Gastrocnemius medialis (tissue), 4 donors: ENCODE measurements at regions not wholly inside any gene's neighbourhood (a gene's known extent, or its start where the extent isn't known, plus 50 kb on each side); places are given as distances from the start of the nearest gene placed in this dataset.

Experiments
- ATAC-seq, 2 donors: fragments of 150-250 bp; one replicate each; pipeline ENCODE4 v1.9.1; 2016
- DNase-seq, 2 donors: peaks; one replicate each; pipeline ENCODE4 v3.0.0-alpha.2; 2019
- H3K27ac ChIP-seq, 4 donors: fragments of 200-600 bp; sonication (generic); 1 replicate in 1 of 4; 2 replicates in 3 of 4; pipeline ENCODE4 v1.5.1; 2016 to 2018; ENCODE audit warnings: mild to moderate bottlenecking in 2 of 4, moderate library complexity in 1 of 4
- H3K27me3 ChIP-seq, 3 donors: fragments of 200-600 bp; sonication (generic) in 2 of 3; 1 replicate in 1 of 3; 2 replicates in 2 of 3; pipeline versions ENCODE4 v1.5.1 to v1.6.0; 2016 to 2019; ENCODE audit warnings: mild to moderate bottlenecking in 1 of 3, moderate library complexity in 1 of 3
- H3K36me3 ChIP-seq, 2 donors: fragments of 200-600 bp; sonication (generic) in 1 of 2; one replicate each; pipeline ENCODE4 v1.5.1; 2017 to 2018
- H3K4me1 ChIP-seq, 2 donors: fragments of 200-600 bp; sonication (generic) in 1 of 2; one replicate each; pipeline ENCODE4 v1.5.1; 2016 to 2017; ENCODE audit warnings: mild to moderate bottlenecking in 2 of 2
- H3K4me3 ChIP-seq, 4 donors: fragments of 200-600 bp; sonication (generic) in 3 of 4; 1 replicate in 1 of 4; 2 replicates in 3 of 4; pipeline ENCODE4 v1.5.1; 2016 to 2019; ENCODE audit warnings: mild to moderate bottlenecking in 2 of 4
- H3K9me3 ChIP-seq, 3 donors: fragments of 200-600 bp; sonication (generic) in 2 of 3; 1 replicate in 1 of 3; 2 replicates in 2 of 3; pipeline ENCODE4 v1.5.1; 2016 to 2019
- CTCF ChIP-seq, 5 experiments: fragments of 450-650 bp in 3 of 5; fragments of 200-600 bp in 2 of 5; sonication (generic) in 2 of 5; IDR thresholded peaks in 4 of 5; conservative IDR thresholded peaks in 1 of 5; 1 replicate in 4 of 5; 2 replicates in 1 of 5; pipeline ENCODE4 v1.5.1; 2016 to 2019; ENCODE audit warnings: antibody characterized with exemption in 5 of 5, mild to moderate bottlenecking in 3 of 5, moderate library complexity in 3 of 5
- POLR2A ChIP-seq, 2 donors: fragments of 450-650 bp; IDR thresholded peaks; one replicate each; pipeline ENCODE4 v1.6.1; 2017; ENCODE audit warnings: antibody characterized with exemption in 2 of 2, mild to moderate bottlenecking in 2 of 2, moderate library complexity in 2 of 2
- in situ Hi-C, 4 donors: fragments of 200-750 bp; cut with MboI; loops; one replicate each; pipeline versions ENCODE4 v1.15.0 to v1.8.0; 2017; ENCODE audit warnings: low sequenced_read_pairs in 4 of 4
- intact Hi-C: fragments of 100-400 bp; cut with DNase I; formaldehyde crosslinking; loops from one replicate; pipeline ENCODE4 v1.15.1; 2023; ENCODE audit warnings: low total_unique reads

- intact Hi-C loops (loop anchor here (5.0 kb wide), 3 partner anchors 431 to 1226 kb away; partner anchors contain the start of gene BTG1), in situ Hi-C loops (loop anchor here (10.0 to 25.0 kb wide), 4 partner anchors 781 to 1256 kb away; no protein-coding TSS in a partner anchor)
- peaks cover 4 to 6% of the 10 kb centered on the region in 2 donors for H3K4me1 ChIP-seq
- no peaks in the 10 kb centered on the region for H3K27me3 ChIP-seq
- no peak for TF ChIP-seq CTCF (IDR thresholded peaks at IDR 0.05 in 4 of 5, conservative IDR thresholded peaks at IDR 0.05 in 1 of 5)
- TF ChIP-seq POLR2A (IDR thresholded peaks at IDR 0.05) = no peak
- H3K36me3 ChIP-seq = no peaks in the 10 kb centered on the region
- peak; percentile 83 to 86 for ATAC-seq
- DNase-seq = peak in 1 of 2 donors; percentile 21
- peak overlapping the region; percentile 25 to 62 (median 46) for H3K27ac ChIP-seq
- H3K9me3 ChIP-seq = no peaks in the 10 kb centered on the region
- H3K4me3 ChIP-seq = peak overlapping the region; percentile 43 to 55 (median 52)
Observed at GRCh38 chr12:91381309-91381804, 198.7 kb upstream of the DCN start.

GRCh38 chr12:91380631-91381030, 198.0 kb upstream of the DCN start:
- Histone ChIP-seq H3K27ac (no peak overlapping the region), H3K4me1 (peaks cover 4 to 6% of the 10 kb centered on the region in 2 donors), H3K27me3 (no peaks in the 10 kb centered on the region), H3K36me3 (no peaks in the 10 kb centered on the region), H3K4me3 (no peak overlapping the region), H3K9me3 (no peaks in the 10 kb centered on the region)
- intact Hi-C loops (loop anchor here (5.0 kb wide), 3 partner anchors 432 to 1227 kb away; partner anchors contain the start of gene BTG1), in situ Hi-C loops (loop anchor here (10.0 to 25.0 kb wide), 4 partner anchors 782 to 1257 kb away; no protein-coding TSS in a partner anchor)
- DNase-seq = no peak
- ATAC-seq = no peak
- no peak for TF ChIP-seq CTCF (IDR thresholded peaks at IDR 0.05 in 4 of 5, conservative IDR thresholded peaks at IDR 0.05 in 1 of 5)
- no peak for TF ChIP-seq POLR2A (IDR thresholded peaks at IDR 0.05)

- no peak overlapping the region for H3K4me3 ChIP-seq
- no peaks in the 10 kb centered on the region for H3K36me3 ChIP-seq
- H3K27me3 ChIP-seq = no peaks in the 10 kb centered on the region
- TF ChIP-seq CTCF (IDR thresholded peaks at IDR 0.05 in 4 of 5, conservative IDR thresholded peaks at IDR 0.05 in 1 of 5) (no peak), POLR2A (IDR thresholded peaks at IDR 0.05) (no peak)
- H3K27ac ChIP-seq = no peak overlapping the region
- in situ Hi-C loops = loop anchor here in 3 of 4 donors (25.0 kb wide), 3 partner anchors 783 to 1258 kb away; no protein-coding TSS in a partner anchor
- H3K4me1 ChIP-seq = peaks cover 4 to 6% of the 10 kb centered on the region in 2 donors
- intact Hi-C loops = no loop called here
- DNase-seq (no peak), ATAC-seq (no peak)
- H3K9me3 ChIP-seq = no peaks in the 10 kb centered on the region
Observed at GRCh38 chr12:91379051-91379775, 196.6 kb upstream of the DCN start.

GRCh38 chr12:91377436-91377835, 194.8 kb upstream of the DCN start:
- in situ Hi-C loops = loop anchor here in 3 of 4 donors (25.0 kb wide), 3 partner anchors 785 to 1260 kb away; no protein-coding TSS in a partner anchor
- no peak overlapping the region for H3K27ac ChIP-seq
- no peaks in the 10 kb centered on the region for H3K9me3 ChIP-seq
- no peak overlapping the region for H3K4me3 ChIP-seq
- no peak for ATAC-seq
- intact Hi-C loops = no loop called here
- no peak for DNase-seq
- no peak for TF ChIP-seq POLR2A (IDR thresholded peaks at IDR 0.05)
- TF ChIP-seq CTCF (IDR thresholded peaks at IDR 0.05 in 4 of 5, conservative IDR thresholded peaks at IDR 0.05 in 1 of 5) = no peak
- no peaks in the 10 kb centered on the region for H3K36me3 ChIP-seq
- H3K27me3 ChIP-seq = no peaks in the 10 kb centered on the region
- peaks cover 4 to 6% of the 10 kb centered on the region in 2 donors for H3K4me1 ChIP-seq
